ENCODE measurements at regions not wholly inside any gene's neighbourhood (a gene's known extent, or its start where the extent isn't known, plus 50 kb on each side); places are given as distances from the start of the nearest gene placed in this dataset.

DNA sequence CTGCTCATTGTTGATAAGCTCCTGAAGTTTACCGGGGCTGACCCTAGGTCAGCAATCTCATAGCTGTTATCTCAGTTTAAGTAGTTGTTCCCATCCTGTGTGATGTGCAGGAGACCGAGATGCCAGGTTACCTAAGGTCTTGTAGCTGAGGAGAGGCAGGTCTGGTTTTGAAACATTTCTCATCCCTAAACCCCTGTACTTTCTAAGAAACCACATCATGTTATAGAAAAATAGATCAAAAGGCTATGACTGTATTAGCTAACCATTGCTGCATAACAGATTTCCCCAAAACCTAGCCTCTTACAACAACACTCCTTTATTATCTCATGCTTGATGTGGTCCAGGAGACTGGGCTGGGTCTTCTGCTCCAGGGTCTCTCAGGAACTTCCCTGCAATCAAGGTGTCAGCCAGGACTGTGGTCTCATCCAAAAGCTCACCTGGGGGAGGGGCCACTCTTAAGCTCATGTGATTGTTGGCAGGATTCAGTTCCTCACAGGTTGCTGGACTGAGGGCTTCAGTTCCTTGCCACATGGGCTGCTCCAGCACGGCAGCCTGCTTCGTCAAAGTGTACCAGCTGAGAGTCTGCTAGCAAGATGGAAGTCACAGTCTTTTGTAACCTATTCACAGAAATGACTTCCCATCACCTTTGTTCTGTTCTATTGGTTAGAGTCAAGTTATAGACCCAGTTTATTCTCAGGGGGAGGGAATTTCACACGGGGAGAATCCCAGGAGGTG lies 60.9 kb upstream of the CLCN4 start:
- H3K79me2 ChIP-seq (ENCODE audit: insufficient read depth, low read length): no peaks in the 10 kb centered on the region
- DNase-seq (ENCODE audit: low spot score): no peak
- no peak overlapping the region for H3K9ac ChIP-seq (ENCODE audit: insufficient read depth, low read depth, low read length)
- H3K4me3 ChIP-seq (replicated peaks in 1 of 3; ENCODE audit: insufficient read depth in 1 of 3, low read depth in 2 of 3, low read length in 3 of 3): no peak overlapping the region
- no peak overlapping the region for H3K27ac ChIP-seq (ENCODE audit: extremely low read length, insufficient read depth, low read length)
- WGBS (ENCODE audit: low lambda C conversion rate): 80% methylated on average over 1 of the region's 5 CpGs
- in situ Hi-C loops (cut with HindIII; ENCODE audit: extremely low pct_ligation_motif_present, low pct_unique_long_range_greater_than_20kb): no loop called here
- H3K4me2 ChIP-seq (ENCODE audit: low read depth, low read length): no peak overlapping the region
- intact Hi-C loops (cut with micrococcal nuclease; ENCODE audit: unreplicated experiment): no loop called here
- no TSS peak for BruUV-seq (replicated peaks)
- no peaks in the 10 kb centered on the region; a peak in 1 of 5 replicates for H3K36me3 ChIP-seq (replicated peaks in 1 of 2; ENCODE audit: control insufficient read depth in 1 of 2, insufficient read depth in 2 of 2, low read length in 2 of 2)
- FAIRE-seq: no peak
- no peaks in the 10 kb centered on the region for H4K20me1 ChIP-seq (ENCODE audit: insufficient read depth, low read length)
- no peaks in the 10 kb centered on the region for H3K9me3 ChIP-seq (ENCODE audit: low read length)
- H3K4me1 ChIP-seq (ENCODE audit: insufficient read depth, low read length): peaks cover 9% of the 10 kb centered on the region
- ChIA-PET POLR2A (no interaction called here), CTCF (ENCODE audit: low intra/inter-chr PET ratio, low total read pairs) (no interaction called here)
- ATAC-seq: no peak
- H3K27me3 ChIP-seq (ENCODE audit: control insufficient read depth in 1 of 2, insufficient read depth in 2 of 2, low read length in 2 of 2): no peaks in the 10 kb centered on the region
- no peak overlapping the region for H2AFZ ChIP-seq (ENCODE audit: low read length)
- TF ChIP-seq ZNF367 (CRISPR knock-in tag; IDR thresholded peaks at IDR 0.05; ENCODE audit: borderline replicate concordance): no peak
- no peak for TF ChIP-seq MXD4 (CRISPR knock-in tag; IDR thresholded peaks at IDR 0.05)
- TF ChIP-seq, protein P1, sequence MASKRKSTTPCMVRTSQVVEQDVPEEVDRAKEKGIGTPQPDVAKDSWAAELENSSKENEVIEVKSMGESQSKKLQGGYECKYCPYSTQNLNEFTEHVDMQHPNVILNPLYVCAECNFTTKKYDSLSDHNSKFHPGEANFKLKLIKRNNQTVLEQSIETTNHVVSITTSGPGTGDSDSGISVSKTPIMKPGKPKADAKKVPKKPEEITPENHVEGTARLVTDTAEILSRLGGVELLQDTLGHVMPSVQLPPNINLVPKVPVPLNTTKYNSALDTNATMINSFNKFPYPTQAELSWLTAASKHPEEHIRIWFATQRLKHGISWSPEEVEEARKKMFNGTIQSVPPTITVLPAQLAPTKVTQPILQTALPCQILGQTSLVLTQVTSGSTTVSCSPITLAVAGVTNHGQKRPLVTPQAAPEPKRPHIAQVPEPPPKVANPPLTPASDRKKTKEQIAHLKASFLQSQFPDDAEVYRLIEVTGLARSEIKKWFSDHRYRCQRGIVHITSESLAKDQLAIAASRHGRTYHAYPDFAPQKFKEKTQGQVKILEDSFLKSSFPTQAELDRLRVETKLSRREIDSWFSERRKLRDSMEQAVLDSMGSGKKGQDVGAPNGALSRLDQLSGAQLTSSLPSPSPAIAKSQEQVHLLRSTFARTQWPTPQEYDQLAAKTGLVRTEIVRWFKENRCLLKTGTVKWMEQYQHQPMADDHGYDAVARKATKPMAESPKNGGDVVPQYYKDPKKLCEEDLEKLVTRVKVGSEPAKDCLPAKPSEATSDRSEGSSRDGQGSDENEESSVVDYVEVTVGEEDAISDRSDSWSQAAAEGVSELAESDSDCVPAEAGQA (IDR thresholded peaks at IDR 0.05; ENCODE audit: low read depth): no peak
- TF ChIP-seq, protein P1 (CRISPR knock-in tag; IDR thresholded peaks at IDR 0.05; ENCODE audit: borderline replicate concordance): no peak
- TF ChIP-seq, protein P2, sequence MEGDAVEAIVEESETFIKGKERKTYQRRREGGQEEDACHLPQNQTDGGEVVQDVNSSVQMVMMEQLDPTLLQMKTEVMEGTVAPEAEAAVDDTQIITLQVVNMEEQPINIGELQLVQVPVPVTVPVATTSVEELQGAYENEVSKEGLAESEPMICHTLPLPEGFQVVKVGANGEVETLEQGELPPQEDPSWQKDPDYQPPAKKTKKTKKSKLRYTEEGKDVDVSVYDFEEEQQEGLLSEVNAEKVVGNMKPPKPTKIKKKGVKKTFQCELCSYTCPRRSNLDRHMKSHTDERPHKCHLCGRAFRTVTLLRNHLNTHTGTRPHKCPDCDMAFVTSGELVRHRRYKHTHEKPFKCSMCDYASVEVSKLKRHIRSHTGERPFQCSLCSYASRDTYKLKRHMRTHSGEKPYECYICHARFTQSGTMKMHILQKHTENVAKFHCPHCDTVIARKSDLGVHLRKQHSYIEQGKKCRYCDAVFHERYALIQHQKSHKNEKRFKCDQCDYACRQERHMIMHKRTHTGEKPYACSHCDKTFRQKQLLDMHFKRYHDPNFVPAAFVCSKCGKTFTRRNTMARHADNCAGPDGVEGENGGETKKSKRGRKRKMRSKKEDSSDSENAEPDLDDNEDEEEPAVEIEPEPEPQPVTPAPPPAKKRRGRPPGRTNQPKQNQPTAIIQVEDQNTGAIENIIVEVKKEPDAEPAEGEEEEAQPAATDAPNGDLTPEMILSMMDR (CRISPR knock-in tag; IDR thresholded peaks at IDR 0.05): no peak
- no peak for TF ChIP-seq SMAD3 (CRISPR knock-in tag; IDR thresholded peaks at IDR 0.05)
- no peak for TF ChIP-seq PHB2 (IDR thresholded peaks at IDR 0.05; ENCODE audit: partially characterized antibody)
- no peak for TF ChIP-seq SYNCRIP (IDR thresholded peaks at IDR 0.05; ENCODE audit: insufficient read depth, low read depth, low read length)
- TF ChIP-seq ZC3H13 (CRISPR knock-in tag; IDR thresholded peaks at IDR 0.05): no peak
- TF ChIP-seq, protein P3, sequence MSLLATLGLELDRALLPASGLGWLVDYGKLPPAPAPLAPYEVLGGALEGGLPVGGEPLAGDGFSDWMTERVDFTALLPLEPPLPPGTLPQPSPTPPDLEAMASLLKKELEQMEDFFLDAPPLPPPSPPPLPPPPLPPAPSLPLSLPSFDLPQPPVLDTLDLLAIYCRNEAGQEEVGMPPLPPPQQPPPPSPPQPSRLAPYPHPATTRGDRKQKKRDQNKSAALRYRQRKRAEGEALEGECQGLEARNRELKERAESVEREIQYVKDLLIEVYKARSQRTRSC (CRISPR knock-in tag; IDR thresholded peaks at IDR 0.05; ENCODE audit: low read depth): no peak
